Right renal pelvis (tissue), 4 donors: ENCODE measurements at regions not wholly inside any gene's neighbourhood (a gene's known extent, or its start where the extent isn't known, plus 50 kb on each side); places are given as distances from the start of the nearest gene placed in this dataset.
"Not testable (repeated sequence)": the region's sequence is repeated elsewhere in the genome, so short reads cannot be mapped to it uniquely, and the experiment has no call there.

Experiments
- DNase-seq, 4 donors: peaks; one replicate each; pipeline ENCODE4 v3.0.0-alpha.2; 2013; ENCODE audit warnings: low read depth in 4 of 4, low spot score in 3 of 4, missing footprints in 1 of 4

GRCh38 chr1:82161700-82162141 is 361.0 kb downstream of the ADGRL2 start:
- peak in 3 of 4 donors; percentile 12 to 38 (median 26) for DNase-seq

- no peak for DNase-seq
These were observed 360.2 kb downstream of the ADGRL2 start for GRCh38 chr1:82160903-82161302.

- DNase-seq: no peak
These were observed 359.3 kb downstream of the ADGRL2 start for GRCh38 chr1:82160036-82160435.

GRCh38 chr1:82158981-82159380 is 358.2 kb downstream of the ADGRL2 start:
- DNase-seq: no peak

GRCh38 chr1:82154219-82154970 is 353.7 kb downstream of the ADGRL2 start:
- DNase-seq: no peak

GRCh38 chr1:82153752-82154151 is 353.0 kb downstream of the ADGRL2 start:
- DNase-seq: no peak

- DNase-seq: no peak
These were observed 352.5 kb downstream of the ADGRL2 start for GRCh38 chr1:82153272-82153629.

GRCh38 chr1:82152356-82153271 is 351.9 kb downstream of the ADGRL2 start:
- DNase-seq: no peak

GRCh38 chr1:82145656-82146055 is 344.9 kb downstream of the ADGRL2 start:
- no peak for DNase-seq

- DNase-seq: no peak
These were observed 342.5 kb downstream of the ADGRL2 start for GRCh38 chr1:82143108-82143833.

- no peak for DNase-seq
These were observed 340.7 kb downstream of the ADGRL2 start for GRCh38 chr1:82141390-82141789.

- DNase-seq: no peak
These were observed 339.2 kb downstream of the ADGRL2 start for GRCh38 chr1:82139751-82140468.

- not testable (repeated sequence) for DNase-seq
These were observed 335.6 kb downstream of the ADGRL2 start for GRCh38 chr1:82136351-82136750.

GRCh38 chr1:82125866-82126265 is 325.1 kb downstream of the ADGRL2 start:
- DNase-seq: no peak

- no peak for DNase-seq
These were observed 324.4 kb downstream of the ADGRL2 start for GRCh38 chr1:82125119-82125518.

GRCh38 chr1:82121421-82121820 is 320.7 kb downstream of the ADGRL2 start:
- DNase-seq: no peak

- no peak for DNase-seq
These were observed 315.4 kb downstream of the ADGRL2 start for GRCh38 chr1:82116105-82116504.

- DNase-seq: no peak
These were observed 314.2 kb downstream of the ADGRL2 start for GRCh38 chr1:82114887-82115286.

GRCh38 chr1:82110366-82111254 is 309.9 kb downstream of the ADGRL2 start:
- DNase-seq: peak in 3 of 4 donors; percentile 9 to 22 (median 16)
